AG04449 (cell line): ENCODE measurements at regions not wholly inside any gene's neighbourhood (a gene's known extent, or its start where the extent isn't known, plus 50 kb on each side); places are given as distances from the start of the nearest gene placed in this dataset.

Source experiments
- CTCF ChIA-PET: fragments of 350-600 bp; formaldehyde crosslinking; extraction: SDS; loops from one replicate; lab custom pipeline; 2021; ENCODE audit warnings: antibody characterized with exemption; lab: Yijun Ruan, JAX
- POLR2A ChIA-PET: fragments of 400-600, 350-600 bp; formaldehyde crosslinking; extraction: SDS; loops from one replicate; lab custom pipeline; 2020; ENCODE audit warnings: antibody characterized with exemption, inconsistent platforms; lab: Yijun Ruan, JAX
- DNase-seq: peaks from one replicate; pipeline ENCODE4 v3.0.0-alpha.2; 2010; ENCODE audit warnings: low read depth, low spot score
- H3K4me3 ChIP-seq: 2 replicates; pipeline ENCODE4 v1.5.1; 2011; ENCODE audit warnings: low read depth, mild to moderate bottlenecking, control low read depth, low read length
- TF ChIP-seq, protein P1 (sequence below): IDR thresholded peaks from one replicate; pipeline ENCODE4 v1.5.1; 2011; ENCODE audit warnings: mild to moderate bottlenecking, moderate library complexity, low read length, control low read depth, inconsistent platforms; ENCODE audit not compliant: insufficient read depth; ENCODE audit errors: missing control alignments

DNA sequence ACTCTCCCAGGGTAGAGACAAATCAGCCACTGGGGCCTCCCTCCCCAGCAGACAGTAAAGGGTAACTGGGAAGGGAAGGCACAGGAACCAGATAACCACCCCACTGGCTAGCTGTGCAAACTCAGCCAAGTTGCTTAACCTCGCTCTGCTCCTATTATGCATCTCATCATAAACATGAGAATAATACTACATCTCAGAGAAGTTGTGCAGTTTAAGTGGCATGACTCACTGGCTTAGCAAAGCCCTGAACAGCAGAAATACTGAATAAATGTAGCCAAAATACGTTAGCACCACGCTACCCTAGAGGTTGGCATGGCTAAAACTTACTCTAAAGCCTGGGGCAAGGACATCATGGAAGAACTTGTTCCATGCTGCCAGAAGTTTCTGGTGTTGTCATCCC, 128.1 kb upstream of the ANK3 start:
- no peak overlapping the region for H3K4me3 ChIP-seq
- TF ChIP-seq, protein P1, sequence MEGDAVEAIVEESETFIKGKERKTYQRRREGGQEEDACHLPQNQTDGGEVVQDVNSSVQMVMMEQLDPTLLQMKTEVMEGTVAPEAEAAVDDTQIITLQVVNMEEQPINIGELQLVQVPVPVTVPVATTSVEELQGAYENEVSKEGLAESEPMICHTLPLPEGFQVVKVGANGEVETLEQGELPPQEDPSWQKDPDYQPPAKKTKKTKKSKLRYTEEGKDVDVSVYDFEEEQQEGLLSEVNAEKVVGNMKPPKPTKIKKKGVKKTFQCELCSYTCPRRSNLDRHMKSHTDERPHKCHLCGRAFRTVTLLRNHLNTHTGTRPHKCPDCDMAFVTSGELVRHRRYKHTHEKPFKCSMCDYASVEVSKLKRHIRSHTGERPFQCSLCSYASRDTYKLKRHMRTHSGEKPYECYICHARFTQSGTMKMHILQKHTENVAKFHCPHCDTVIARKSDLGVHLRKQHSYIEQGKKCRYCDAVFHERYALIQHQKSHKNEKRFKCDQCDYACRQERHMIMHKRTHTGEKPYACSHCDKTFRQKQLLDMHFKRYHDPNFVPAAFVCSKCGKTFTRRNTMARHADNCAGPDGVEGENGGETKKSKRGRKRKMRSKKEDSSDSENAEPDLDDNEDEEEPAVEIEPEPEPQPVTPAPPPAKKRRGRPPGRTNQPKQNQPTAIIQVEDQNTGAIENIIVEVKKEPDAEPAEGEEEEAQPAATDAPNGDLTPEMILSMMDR = no peak
- ChIA-PET CTCF (interaction anchor here (1.1 kb wide), 1 partner anchor 9 kb away, joined by 3 read pairs; no protein-coding TSS in a partner anchor), POLR2A (no interaction called here)
- no peak for DNase-seq

DNA sequence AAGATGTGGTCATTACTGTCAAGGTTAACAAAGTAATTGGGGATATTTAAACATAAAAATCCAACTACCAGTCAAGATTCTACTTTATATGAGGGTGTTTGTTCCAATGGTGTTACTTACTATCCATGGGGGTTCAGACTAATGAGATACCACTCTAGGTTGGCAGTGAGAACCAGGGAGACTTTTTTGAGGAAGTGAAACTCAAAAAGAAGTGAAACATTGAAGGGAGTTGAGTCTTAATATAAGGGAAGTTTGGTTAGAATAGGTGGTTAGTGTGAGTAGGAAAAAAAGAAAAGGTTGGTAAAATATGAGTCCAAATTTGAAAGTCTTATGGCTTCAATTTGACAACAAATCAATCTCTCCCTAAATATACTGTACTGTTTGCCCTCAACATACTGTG, 123.6 kb upstream of the ANK3 start:
- POLR2A ChIA-PET = no interaction called here
- CTCF ChIA-PET = interaction anchor here (1.6 kb wide), 1 partner anchor 12 kb away, joined by 4 read pairs; no protein-coding TSS in a partner anchor
- no peak for DNase-seq

DNA sequence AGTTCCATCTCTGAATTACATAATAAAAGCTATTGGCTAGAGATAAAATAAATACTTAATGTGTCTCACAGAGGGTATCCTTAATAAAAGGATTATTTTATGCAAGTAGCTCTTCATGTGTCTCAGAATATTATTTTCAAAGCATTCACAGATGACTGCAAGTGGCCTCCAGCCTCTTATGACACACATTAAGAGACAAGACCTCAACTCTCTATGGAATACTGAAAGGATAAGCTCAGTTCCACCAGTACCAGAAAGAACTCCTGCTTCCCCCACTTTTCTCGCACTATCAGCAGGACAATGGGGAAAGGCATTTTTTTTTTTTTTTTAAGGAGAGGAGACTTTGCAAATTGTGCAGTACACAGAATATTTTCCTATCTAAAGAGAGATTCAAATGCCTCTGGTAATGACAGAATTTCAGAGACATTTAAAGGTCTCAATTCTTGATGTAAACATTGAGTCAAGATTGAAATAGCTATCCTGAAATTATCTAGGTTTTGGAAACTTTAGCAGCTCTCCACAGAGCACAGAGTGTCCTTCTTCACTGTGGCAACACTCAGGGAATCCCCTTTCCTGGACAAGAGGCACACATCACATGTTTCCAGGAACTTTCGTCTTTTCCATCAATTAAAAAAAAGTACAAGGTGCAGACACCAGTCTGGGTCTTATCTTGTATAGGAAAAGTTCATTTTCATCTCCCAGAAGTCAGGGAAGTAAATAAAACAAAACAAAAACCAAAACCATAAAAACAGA, 122.0 kb upstream of the ANK3 start:
- TF ChIP-seq, protein P1 = no peak
- H3K4me3 ChIP-seq = no peak overlapping the region
- ChIA-PET POLR2A (no interaction called here), CTCF (interaction anchor here (1.6 kb wide), 1 partner anchor 10 kb away, joined by 4 read pairs; no protein-coding TSS in a partner anchor)
- no peak for DNase-seq

More for the DNA sequence above, 123.6 kb upstream of the ANK3 start:
- H3K4me3 ChIP-seq = no peak overlapping the region
- TF ChIP-seq, protein P1 = no peak

DNA sequence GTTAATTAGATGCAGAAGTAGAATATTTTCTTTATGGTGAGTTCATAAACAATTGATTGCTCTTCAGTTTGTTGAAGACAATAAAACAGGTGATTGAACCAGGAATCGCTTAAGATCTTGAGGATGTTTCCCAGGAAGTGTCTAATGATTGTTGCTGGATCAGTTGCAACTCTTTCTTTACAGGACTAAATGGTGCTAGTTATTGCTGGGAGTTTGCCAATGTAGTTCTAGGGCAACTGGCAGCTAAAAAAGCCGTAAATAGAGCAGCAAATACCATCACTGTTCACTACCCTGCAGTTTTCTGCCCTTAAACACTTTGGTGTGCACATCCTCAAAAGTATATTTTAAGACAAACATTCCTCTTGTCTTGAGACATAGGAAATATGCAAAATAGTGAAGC, 119.2 kb upstream of the ANK3 start:
- ChIA-PET POLR2A (no interaction called here), CTCF (interaction anchor here (1.3 kb wide), 1 partner anchor 10 kb away, joined by 3 read pairs; no protein-coding TSS in a partner anchor)
- H3K4me3 ChIP-seq = no peak overlapping the region
- TF ChIP-seq, protein P1 = no peak
- DNase-seq = no peak

DNA sequence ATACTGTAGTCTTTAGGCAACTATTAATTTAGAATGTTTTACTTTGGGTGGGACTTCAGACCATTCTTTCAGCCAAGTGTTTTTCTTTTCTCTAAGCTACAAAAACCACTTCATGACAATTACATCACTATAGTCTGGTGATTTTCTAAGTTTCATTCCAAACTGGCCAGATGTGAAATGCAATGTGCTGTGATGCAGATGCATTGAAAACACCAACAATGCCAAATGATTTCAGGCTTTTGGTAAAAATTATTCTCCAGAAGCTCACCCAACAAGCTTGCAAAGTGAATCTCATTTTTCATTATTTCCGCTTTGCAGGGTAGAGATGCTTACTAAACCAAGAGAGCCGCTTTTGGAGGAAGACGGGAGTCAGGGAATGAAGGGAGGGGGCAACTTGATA, 118.4 kb upstream of the ANK3 start:
- CTCF ChIA-PET = no interaction called here
- TF ChIP-seq, protein P1 = no peak
- no peak for DNase-seq
- POLR2A ChIA-PET = no interaction called here
- H3K4me3 ChIP-seq = no peak overlapping the region

DNA sequence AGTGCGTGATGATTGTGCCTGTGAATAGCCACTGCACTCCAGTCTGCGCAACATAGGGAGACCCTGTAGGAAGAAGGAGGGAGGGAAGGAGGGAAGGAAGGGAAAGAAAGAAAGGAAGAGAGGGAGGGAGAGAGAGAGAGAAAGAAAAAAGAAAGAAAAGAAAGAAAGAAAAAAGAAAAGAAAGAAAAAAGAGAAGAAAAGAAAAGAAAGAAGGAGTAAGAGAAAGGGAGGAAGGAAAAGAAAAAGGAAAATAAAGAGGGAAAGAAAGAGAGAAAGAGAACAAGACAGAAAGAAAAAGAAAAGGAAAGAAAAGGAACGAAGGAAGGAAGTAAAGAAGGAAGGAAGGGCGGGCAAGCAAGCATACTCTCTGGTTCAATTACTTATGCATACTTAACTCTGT, 112.9 kb upstream of the ANK3 start:
- no peak overlapping the region for H3K4me3 ChIP-seq
- no peak for DNase-seq
- ChIA-PET POLR2A (no interaction called here), CTCF (interaction anchor here (1.7 kb wide), 1 partner anchor 10 kb away, joined by 4 read pairs; no protein-coding TSS in a partner anchor)
- TF ChIP-seq, protein P1 = no peak
